GM12892 (cell line): ENCODE measurements at regions not wholly inside any gene's neighbourhood (a gene's known extent, or its start where the extent isn't known, plus 50 kb on each side); places are given as distances from the start of the nearest gene placed in this dataset.

ENCODE experiments used
- POLR2A ChIP-seq: IDR thresholded peaks from 2 replicates; pipeline ENCODE4 v1.6.1; 2011; ENCODE audit warnings: low read depth, low read length, control low read depth
- POLR2AphosphoS5 ChIP-seq: IDR thresholded peaks from 2 replicates; pipeline ENCODE4 v1.6.1; 2011; ENCODE audit warnings: low read depth, low read length, control low read depth

DNA sequence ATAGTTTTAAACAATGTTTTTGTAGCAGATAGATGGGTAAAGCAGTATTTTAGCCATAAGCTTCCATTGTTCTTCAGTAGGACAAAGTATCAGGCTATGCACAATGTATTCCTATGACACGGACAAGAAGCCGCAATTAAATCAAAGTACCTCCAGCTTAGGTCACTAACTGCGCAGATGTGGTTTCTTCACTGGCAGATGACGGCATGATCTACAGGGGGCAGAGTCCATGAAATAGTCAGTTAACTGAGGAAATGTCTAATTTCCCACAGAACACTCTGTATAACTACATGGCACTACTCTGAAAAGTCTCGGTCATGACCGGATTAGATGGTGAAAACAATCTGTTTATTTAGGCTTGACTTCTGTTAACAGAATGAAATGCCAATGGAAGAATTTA, 120.7 kb upstream of the TRPM3 start:
- no peak for TF ChIP-seq POLR2AphosphoS5
- TF ChIP-seq POLR2A: no peak
